ENCODE measurements at regions not wholly inside any gene's neighbourhood (a gene's known extent, or its start where the extent isn't known, plus 50 kb on each side); places are given as distances from the start of the nearest gene placed in this dataset.
"Not testable (repeated sequence)": the region's sequence is repeated elsewhere in the genome, so short reads cannot be mapped to it uniquely, and the experiment has no call there.

DNA sequence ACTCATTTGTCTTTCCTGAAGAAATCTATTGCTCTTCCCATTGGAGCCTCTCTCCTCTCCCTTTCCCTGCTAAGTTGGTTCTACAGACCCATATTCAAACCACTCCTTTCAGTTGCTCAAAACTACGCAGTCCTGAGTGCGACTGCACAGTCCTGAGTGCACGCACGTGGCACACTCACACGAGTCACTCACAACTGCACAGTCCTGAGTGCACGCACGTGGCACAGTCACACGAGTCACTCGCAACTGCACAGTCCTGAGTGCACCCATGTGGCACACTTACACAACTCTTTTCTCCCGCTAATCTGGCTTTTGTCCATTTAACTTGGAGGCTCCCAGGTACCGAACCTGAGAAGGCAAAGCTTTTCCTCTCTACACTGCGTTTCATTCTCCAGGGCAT lies 159.7 kb downstream of the RNASET2 start:
- Histone ChIP-seq H3K4me1 (ENCODE audit: insufficient read depth) (no peaks in the 10 kb centered on the region), H3K4me2 (ENCODE audit: unreplicated experiment) (no peak overlapping the region), H3K27ac (no peak overlapping the region), H3K9me2 (ENCODE audit: insufficient read depth) (no peaks in the 10 kb centered on the region), H3F3A (ENCODE audit: insufficient read depth) (no peaks in the 10 kb centered on the region), H3K9ac (no peak overlapping the region), H4K20me1 (ENCODE audit: insufficient read depth) (no peaks in the 10 kb centered on the region), H3K79me2 (ENCODE audit: insufficient read depth) (no peaks in the 10 kb centered on the region), H3K4me3 (no peak overlapping the region), H3K9me3 (ENCODE audit: low read depth) (no peaks in the 10 kb centered on the region), H2AFZ (no peak overlapping the region), H3K27me3 (replicated peaks; ENCODE audit: insufficient read depth) (no peaks in the 10 kb centered on the region), H3K36me3 (ENCODE audit: low read depth) (no peaks in the 10 kb centered on the region)
- DNase-seq = no peak
- no peak for TF ChIP-seq EZH2phosphoT487 (IDR thresholded peaks at IDR 0.05; ENCODE audit: insufficient read depth, low read depth)
- no peak for TF ChIP-seq EZH2 (IDR thresholded peaks at IDR 0.05; ENCODE audit: insufficient read depth, poor library complexity, severe bottlenecking)
- in situ Hi-C loops (cut with MboI) = no loop called here
- WGBS, 2 experiments (ENCODE audit: low coverage in 1 of 2, low lambda C conversion rate in 2 of 2, missing lambda C conversion rate in 2 of 2) = 47 to 52% methylated on average over 12 of the region's 12 CpGs

DNA sequence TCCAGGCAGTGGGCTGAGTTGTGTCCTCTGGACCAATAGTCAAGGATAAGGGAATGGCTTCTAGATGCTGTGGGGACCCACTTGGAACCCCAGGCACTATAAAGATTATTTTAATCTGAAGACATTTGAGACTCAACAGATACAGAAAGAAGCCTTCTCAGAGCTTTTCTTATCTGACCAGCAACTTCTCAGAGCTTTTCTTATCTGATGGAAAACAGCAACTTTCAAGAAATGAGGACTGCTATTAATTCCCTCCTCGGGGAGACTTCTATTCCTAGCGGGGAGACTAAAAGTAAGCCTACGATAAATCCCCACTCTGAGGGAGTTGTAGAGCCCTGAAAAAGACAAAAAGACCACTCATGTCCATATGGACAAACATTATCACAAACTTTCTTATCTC lies 160.5 kb downstream of the RNASET2 start:
- TF ChIP-seq EZH2 (IDR thresholded peaks at IDR 0.05; ENCODE audit: insufficient read depth, poor library complexity, severe bottlenecking) = no peak
- no peak for TF ChIP-seq EZH2phosphoT487 (IDR thresholded peaks at IDR 0.05; ENCODE audit: insufficient read depth, low read depth)
- H3F3A ChIP-seq (ENCODE audit: insufficient read depth) = no peaks in the 10 kb centered on the region
- no peak overlapping the region for H3K9ac ChIP-seq
- no peak for DNase-seq
- no peaks in the 10 kb centered on the region for H3K79me2 ChIP-seq (ENCODE audit: insufficient read depth)
- H3K27me3 ChIP-seq (replicated peaks; ENCODE audit: insufficient read depth) = no peaks in the 10 kb centered on the region
- no peaks in the 10 kb centered on the region for H3K36me3 ChIP-seq (ENCODE audit: low read depth)
- in situ Hi-C loops (cut with MboI) = no loop called here
- H3K4me1 ChIP-seq (ENCODE audit: insufficient read depth) = no peaks in the 10 kb centered on the region
- no peaks in the 10 kb centered on the region for H4K20me1 ChIP-seq (ENCODE audit: insufficient read depth)
- H3K9me3 ChIP-seq (ENCODE audit: low read depth) = no peaks in the 10 kb centered on the region
- H3K27ac ChIP-seq = no peak overlapping the region
- WGBS, 2 experiments (ENCODE audit: low coverage in 1 of 2, low lambda C conversion rate in 2 of 2, missing lambda C conversion rate in 2 of 2) = 40 to 47% methylated on average over 3 of the region's 3 CpGs
- H3K9me2 ChIP-seq (ENCODE audit: insufficient read depth) = no peaks in the 10 kb centered on the region
- H3K4me2 ChIP-seq (ENCODE audit: unreplicated experiment) = no peak overlapping the region
- H2AFZ ChIP-seq = no peak overlapping the region
- H3K4me3 ChIP-seq = no peak overlapping the region

DNA sequence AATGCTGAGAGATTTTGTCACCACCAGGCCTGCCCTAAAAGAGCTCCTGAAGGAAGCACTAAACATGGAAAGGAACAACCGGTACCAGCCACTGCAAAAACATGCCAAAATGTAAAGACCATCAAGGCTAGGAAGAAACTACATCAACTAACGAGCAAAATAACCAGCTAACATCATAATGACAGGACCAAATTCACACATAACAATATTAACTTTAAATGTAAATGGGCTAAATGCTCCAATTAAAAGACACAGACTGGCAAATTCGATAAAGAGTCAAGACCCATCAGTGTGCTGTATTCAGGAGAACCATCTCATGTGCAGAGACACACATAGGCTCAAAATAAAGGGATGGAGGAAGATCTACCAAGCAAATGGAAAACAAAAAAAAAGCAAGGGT lies 163.8 kb upstream of the RPS6KA2 start:
- 14 to 21% methylated on average over 1 to 3 of the region's 3 CpGs for WGBS, 2 experiments (ENCODE audit: low coverage in 1 of 2, low lambda C conversion rate in 2 of 2, missing lambda C conversion rate in 2 of 2)
- H3F3A ChIP-seq (ENCODE audit: insufficient read depth); in situ Hi-C loops (cut with MboI): not testable (repeated sequence)

DNA sequence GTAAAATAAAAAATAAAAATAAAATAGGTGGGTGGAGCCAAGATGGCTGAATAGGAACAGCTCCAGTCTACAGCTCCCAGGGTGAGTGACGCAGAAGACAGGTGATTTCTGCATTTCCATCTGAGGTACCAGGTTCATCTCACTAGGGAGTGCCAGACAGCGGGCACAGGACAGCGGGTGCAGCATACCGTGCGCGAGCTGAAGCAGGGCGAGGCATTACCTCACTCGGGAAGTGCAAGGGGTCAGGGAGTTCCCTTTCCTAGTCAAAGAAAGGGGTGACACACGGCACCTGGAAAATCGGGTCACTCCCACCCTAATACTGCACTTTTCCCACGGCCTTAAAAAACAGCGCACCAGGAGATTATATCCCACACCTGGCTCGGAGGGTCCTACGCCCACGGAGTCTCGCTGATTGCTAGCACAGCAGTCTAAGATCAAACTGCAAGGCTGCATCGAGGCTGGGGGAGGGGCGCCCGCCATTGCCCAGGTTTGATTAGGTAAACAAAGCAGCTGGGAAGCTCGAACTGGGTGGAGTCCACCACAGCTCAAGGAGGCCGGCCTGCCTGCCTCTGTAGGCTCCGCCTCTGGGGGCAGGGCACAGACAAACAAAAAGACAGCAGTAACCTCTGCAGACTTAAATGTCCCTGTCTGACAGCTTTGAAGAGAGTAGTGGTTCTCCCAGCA lies 161.9 kb upstream of the RPS6KA2 start:
- H3F3A ChIP-seq (ENCODE audit: insufficient read depth); H3K79me2 ChIP-seq (ENCODE audit: insufficient read depth); in situ Hi-C loops (cut with MboI); H3K9me2 ChIP-seq (ENCODE audit: insufficient read depth); H3K4me2 ChIP-seq (ENCODE audit: unreplicated experiment); DNase-seq; H3K9ac ChIP-seq; H3K4me1 ChIP-seq (ENCODE audit: insufficient read depth); H3K36me3 ChIP-seq (ENCODE audit: low read depth); H3K4me3 ChIP-seq; H3K27me3 ChIP-seq (replicated peaks; ENCODE audit: insufficient read depth); H3K9me3 ChIP-seq (ENCODE audit: low read depth); H2AFZ ChIP-seq; H4K20me1 ChIP-seq (ENCODE audit: insufficient read depth); H3K27ac ChIP-seq: not testable (repeated sequence)
- WGBS, 2 experiments (ENCODE audit: low coverage in 1 of 2, low lambda C conversion rate in 2 of 2, missing lambda C conversion rate in 2 of 2) = 71 to 79% methylated on average over 22 of the region's 22 CpGs

More for the DNA sequence above, 163.8 kb upstream of the RPS6KA2 start:
- H2AFZ ChIP-seq; H3K9me3 ChIP-seq (ENCODE audit: low read depth); H4K20me1 ChIP-seq (ENCODE audit: insufficient read depth); H3K27me3 ChIP-seq (replicated peaks; ENCODE audit: insufficient read depth); H3K9ac ChIP-seq; H3K4me1 ChIP-seq (ENCODE audit: insufficient read depth); H3K4me3 ChIP-seq; H3K36me3 ChIP-seq (ENCODE audit: low read depth); H3K9me2 ChIP-seq (ENCODE audit: insufficient read depth); H3K4me2 ChIP-seq (ENCODE audit: unreplicated experiment); H3K27ac ChIP-seq; H3K79me2 ChIP-seq (ENCODE audit: insufficient read depth); DNase-seq: not testable (repeated sequence)

DNA sequence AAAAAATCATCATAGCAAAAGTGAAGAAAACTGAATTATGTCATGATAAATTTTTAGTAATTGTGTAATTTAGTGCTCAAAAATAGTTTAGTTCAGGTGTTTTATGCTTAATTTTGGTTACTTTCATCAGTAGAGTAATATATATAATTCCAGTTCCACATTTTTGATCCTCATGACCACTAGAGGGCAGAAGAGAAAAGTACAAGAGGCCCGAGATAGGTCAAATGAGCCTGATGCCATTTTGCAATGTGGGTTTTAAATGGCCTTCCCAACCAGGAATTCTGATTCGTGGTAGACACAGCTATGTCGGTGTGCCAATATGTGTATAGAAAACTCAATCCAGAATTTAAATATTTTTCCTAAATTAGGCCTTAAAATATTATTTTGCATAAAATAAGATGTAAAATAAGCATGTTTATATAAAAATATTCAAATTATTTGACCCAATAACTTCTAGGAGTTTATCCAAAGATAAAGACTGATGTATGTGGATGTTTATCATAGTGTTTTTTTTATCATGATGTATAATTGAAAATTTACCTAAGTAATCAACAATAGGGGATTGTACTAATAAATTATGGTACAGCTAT lies 159.7 kb upstream of the RPS6KA2 start:
- 2% methylated on average over 3 of the region's 3 CpGs for WGBS, 2 experiments (ENCODE audit: low coverage in 1 of 2, low lambda C conversion rate in 2 of 2, missing lambda C conversion rate in 2 of 2)
- Histone ChIP-seq H3K27ac (no peak overlapping the region), H3K4me2 (ENCODE audit: unreplicated experiment) (no peak overlapping the region), H3K79me2 (ENCODE audit: insufficient read depth) (no peaks in the 10 kb centered on the region), H3K27me3 (replicated peaks; ENCODE audit: insufficient read depth) (no peaks in the 10 kb centered on the region), H3K9me2 (ENCODE audit: insufficient read depth) (no peaks in the 10 kb centered on the region), H4K20me1 (ENCODE audit: insufficient read depth) (no peaks in the 10 kb centered on the region), H3K36me3 (ENCODE audit: low read depth) (no peaks in the 10 kb centered on the region), H3K4me1 (ENCODE audit: insufficient read depth) (no peaks in the 10 kb centered on the region), H2AFZ (no peak overlapping the region), H3K4me3 (no peak overlapping the region), H3K9ac (no peak overlapping the region), H3K9me3 (ENCODE audit: low read depth) (no peaks in the 10 kb centered on the region), H3F3A (ENCODE audit: insufficient read depth) (no peaks in the 10 kb centered on the region)
- in situ Hi-C loops (cut with MboI) = no loop called here
- peak; percentile 83 for DNase-seq
- TF ChIP-seq EZH2phosphoT487 (IDR thresholded peaks at IDR 0.05; ENCODE audit: insufficient read depth, low read depth) (no peak), EZH2 (IDR thresholded peaks at IDR 0.05; ENCODE audit: insufficient read depth, poor library complexity, severe bottlenecking) (no peak)
